GDM1 (cell line): ENCODE measurements at regions not wholly inside any gene's neighbourhood (a gene's known extent, or its start where the extent isn't known, plus 50 kb on each side); places are given as distances from the start of the nearest gene placed in this dataset.
A peak's percentile ranks its signal among the peaks of the same experiment; 100 is the strongest.

ENCODE experiments used
- DNase-seq: peaks from one replicate; lab custom pipeline; 2025; lab: John Stamatoyannopoulos, UW

DNA sequence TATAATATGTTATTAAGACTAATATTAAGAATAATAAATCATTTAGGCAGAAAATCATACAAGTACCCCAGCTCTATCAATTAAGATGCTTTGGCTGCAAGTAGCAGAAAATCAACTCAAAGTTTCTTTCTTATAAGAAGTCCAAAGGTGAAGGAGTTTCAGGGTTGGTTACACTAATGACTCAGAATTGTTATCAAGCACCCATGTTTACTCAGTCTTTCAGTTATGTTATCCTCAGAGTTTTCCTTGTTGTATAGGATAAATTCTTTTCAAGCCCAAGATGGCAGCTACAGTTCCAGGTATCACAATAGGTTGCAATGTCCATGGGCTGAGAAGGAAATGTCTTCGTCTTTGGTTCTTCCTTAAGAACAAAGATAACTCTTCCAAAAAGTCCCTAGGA, 163.6 kb downstream of the TNFSF18 start:
- DNase-seq = no peak

DNA sequence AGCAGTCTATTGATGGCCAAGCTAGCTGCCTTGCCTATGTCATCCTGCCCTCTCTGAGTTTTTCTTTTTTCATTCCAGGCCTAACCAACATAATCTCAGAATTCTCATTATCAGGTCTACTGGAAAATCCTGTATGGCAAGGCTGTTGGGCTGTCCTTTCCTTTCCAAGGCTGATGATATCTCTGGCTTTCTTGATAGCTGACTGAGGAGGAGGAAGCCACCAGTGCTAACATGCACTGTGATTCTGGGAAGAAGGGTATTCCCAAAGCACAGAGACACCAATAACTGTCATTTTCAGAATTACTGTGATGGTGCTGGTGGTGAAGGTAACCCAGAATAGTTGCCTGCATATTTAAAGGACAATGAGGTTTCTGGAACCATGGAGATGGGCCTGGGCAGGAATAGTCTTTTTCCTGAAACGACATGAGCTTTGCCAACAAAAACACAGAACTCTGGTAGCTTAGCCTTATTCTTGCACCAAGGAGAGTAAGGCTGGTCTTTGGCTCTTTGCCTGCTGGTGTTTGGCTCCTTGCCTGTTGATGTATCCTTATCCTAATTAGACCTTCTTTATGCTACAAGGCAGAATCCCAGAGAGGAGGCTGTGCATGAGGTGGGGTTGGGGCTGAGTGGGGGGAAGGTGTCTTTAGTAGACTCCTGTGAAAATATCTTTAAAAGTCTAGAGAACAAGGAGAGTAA, 157.4 kb downstream of the TNFSF18 start:
- no peak for DNase-seq

DNA sequence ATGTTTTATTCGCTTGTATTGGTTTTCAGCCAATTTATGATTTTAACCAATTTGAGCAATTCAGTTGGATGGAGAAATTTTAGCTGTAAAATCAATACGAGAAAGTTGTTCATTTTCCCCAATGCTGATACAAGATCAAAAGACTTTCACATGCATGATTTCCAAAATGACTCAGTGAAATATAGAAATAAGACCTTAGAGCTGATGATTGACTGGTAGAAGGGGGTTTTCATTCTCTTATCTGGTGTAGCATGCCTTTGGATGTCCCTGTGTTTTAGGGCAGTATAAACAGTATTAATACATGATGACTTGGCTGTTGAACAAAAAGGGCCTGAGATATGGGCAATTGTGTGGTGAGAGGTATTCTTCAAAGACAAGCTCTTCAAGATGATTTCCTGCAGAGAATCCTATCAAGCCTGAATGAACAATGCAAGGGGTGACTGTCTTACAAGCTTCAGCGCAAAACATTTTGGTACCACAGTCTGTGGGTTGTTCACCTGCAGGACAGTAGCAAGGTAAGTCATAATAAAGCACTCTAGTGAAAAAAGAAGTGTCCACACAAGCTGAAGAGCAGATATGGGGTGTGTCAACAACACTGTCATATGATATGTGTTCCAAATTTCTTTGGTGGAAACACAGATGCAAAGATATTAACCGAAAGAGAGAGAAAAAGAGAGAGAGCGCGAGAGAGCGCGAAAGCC, 156.2 kb downstream of the TNFSF18 start:
- no peak for DNase-seq

DNA sequence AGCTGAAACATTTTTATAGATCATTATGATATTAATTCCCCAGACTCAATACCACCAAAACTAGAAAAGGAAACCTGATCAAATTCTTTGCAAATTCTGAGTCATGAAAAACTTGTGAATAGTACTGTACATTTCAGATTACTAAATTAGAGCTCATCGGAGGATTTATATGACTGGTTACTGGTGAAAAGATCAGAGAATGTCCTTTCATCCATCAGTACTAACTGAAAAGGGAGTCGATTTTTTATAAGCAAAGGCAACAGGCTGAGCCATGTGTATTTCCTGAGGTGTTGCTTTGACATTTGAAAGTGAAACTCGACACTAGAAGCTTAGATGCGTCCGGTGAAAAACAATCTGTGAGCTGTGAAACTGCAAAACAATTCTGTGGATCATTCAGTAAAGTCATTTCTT, 155.7 kb downstream of the TNFSF18 start:
- no peak for DNase-seq

DNA sequence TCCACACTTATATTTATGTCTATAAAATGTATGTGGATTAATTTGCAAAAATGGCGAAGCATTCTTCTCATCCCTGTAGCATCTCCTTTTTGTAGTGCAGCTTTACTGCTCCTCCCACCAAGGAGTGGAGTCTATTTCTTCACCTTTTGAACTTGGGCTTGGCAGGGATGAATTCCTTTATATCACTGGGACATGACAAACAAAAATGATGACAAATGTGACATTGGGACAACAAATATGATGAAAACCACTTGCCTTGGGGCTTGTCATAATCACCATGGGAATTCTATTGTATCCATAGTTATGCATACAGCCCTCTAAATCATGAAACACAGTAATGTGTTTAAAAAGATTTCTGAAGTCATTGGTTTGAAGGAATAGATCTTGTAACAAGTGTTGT, 155.0 kb downstream of the TNFSF18 start:
- no peak for DNase-seq

DNA sequence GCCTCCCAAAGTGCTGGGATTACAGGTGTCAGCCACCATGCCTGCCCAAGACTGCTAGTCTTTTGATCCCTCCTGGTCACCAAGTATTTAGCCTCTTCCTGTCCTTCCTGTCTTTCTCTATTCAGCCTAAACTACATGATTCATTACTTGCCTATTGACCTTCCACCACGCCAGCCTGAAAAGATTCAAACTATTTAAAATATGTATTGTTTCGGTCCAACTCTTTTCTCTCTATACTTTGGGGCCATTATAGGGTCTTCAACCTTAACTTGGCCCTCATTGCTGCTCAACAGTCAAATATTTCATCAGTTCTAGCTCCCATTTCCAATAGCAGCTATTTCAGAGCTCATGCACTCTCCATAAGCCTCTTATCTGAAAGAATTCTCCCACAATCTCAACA, 153.0 kb downstream of the TNFSF18 start:
- no peak for DNase-seq

DNA sequence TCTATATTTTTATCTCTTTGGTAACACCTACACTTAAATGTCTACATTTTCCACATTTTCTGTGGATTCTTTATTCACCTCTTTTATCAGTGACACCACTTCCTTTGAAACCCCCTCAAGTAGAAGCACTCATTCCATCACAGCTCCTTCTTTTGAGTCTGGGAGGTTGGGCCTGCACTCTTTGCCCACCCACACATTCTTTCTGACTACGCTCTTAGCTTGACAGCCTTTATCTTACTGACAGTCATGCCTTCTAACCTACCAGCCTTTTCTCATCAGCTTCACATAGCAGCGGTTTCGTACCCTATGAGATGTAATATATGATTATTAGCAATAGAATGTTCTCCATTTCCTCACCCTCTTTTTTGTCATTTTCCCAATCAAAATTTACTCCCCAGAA, 151.9 kb downstream of the TNFSF18 start:
- no peak for DNase-seq

DNA sequence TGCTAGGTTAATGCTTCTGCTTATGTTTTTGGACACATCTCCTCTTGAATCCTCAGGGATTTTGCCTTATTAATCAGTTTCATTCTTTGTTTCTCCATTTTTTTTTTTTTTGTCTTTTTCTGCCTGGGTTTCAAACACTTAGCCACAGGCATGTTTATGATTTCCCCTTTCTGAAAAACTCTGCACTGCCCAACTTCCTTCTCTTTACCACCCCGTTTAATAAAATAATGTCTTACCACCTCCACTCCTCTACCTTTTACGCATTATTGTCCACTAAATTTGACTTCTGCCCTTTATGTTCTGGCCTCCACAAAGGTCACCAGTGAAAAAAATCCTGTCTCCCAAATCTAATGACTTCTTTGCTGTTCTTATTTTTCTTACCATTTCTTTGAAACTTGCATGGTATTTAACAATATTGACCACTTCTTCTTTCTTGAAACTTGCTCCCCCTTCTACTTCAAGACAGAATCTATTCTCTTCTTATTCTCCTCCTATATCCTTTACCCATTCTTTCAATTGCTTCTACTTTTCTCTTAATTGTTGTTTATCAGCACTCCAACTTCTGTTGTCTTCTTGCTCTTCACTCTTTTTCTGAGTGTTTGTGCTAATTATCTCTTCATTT, 150.3 kb downstream of the TNFSF18 start:
- no peak for DNase-seq

DNA sequence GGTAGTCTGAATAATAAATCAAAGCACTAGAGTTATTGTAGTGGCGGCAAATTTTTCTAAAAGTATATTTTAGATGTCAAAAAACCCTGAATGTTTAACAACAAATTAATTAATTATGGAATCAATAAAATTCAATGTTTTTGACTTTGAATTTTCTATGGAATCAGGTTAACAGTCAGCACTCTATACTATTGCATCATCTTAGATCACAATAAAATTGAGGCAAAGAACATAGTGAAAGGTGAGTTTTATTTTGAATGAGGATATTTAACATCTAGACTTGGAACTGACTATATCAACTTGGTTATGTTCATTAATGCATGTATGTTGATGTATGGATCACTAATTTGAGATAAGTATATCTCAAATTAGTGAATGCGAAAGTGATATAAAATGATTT, 148.5 kb downstream of the TNFSF18 start:
- DNase-seq = no peak

DNA sequence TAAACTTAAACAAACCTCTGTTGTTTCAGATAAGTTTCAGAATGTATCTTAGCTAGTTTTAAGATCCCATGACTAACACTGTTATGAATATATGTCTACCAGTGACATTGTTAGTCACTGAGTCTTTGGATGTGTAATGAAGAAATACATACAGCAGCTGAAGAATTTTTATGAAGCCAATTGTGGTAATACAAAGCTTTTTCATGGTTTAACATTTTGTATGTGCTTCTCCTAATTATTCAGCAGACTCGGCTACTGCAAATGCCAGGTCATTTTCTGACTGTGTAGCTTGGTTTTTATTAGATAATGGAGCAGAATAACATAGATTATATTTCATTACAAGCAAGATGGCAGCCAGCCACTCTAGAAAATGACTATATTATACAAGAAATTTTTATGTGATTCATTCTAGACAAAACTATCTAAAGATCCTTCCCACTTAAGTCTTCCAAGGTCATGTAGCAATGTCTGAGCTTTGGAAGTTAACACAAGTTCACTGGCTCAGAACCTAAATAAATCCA, 147.8 kb downstream of the TNFSF18 start:
- no peak for DNase-seq

DNA sequence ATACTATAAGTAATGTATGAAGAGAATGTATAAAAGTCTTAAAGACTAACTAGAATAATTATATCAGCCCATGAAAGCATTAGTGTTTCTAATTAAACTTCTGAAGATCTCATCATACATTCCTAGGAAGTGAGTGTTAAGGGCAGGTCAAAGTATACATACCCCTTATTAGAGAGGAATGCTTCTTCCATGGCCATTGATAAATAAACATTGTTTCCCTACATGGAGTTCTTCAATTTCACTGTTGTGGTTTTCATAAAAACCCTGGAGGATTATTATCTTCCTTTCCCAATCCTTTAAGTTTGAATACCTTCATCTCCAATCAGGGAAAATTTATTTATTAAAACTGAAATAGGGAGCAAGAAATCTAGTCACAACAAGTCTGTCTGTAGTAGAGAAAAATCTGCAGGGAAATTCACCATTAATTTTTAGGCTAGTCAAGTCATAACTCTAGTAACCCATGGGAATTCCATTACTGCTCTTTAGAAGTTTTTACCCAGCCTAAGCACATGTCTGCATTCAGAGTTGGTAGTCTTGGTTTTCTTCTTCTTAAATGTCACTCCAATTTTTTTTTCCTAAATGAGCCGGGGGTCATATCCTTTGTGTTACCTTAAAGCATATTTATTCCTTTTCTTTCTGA, 147.0 kb downstream of the TNFSF18 start:
- DNase-seq = no peak

DNA sequence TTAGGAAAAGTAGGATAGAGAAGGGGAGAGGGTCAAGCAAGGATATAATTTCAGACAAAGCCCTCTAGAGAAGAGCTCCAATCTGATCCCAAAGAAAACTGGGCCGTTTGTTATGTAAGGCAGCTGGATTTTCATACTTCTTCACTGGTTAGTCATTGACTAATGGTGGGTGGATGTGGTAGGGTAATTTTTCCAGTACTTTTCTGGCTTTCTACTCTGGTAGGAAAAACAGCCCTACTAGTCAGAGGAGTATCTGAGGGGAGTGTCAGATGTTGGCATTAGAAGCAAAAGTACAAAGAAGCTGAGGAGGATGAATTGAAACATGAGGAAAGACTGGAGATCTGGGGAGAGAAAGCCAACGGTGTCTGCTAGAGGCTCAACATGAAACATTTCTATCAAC, 145.3 kb downstream of the TNFSF18 start:
- no peak for DNase-seq

DNA sequence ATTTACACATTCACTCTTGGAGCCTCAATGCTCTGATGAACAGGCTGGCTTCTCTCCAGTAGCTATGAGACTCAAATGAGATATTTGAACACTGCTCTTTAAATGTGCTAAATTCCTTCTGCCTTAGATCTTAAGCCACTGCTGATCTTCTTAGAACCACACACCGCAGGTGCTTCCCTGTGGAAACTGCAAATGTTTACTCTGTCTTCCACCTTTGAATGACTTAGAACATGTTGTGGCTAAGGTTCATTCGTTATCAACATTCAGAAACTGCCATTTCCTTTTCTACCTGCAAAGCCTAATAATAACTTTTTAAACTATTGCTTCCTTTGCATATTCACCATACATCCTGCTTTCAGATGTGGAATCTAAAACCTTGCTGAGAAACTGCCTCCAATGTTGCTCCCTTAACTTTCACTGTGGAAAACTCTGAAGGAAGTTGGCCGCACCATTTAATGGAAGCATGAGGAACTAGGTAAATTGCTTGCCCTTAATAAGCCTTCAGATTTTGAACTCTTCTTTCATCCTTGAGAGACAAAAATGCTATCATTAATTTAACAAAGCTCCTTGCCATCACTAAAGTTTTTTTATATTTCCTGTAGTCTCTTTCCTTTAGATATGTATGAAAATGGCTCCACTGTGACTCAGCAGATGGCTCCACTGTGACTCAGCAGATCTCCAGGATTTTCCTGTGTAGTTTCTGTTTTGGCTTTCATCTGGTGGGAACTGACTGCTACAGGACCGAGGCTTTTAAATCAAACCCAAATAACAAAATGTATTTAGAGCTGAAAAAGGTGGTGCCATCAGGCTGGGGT, 143.8 kb downstream of the TNFSF18 start:
- DNase-seq = peak; percentile 58

DNA sequence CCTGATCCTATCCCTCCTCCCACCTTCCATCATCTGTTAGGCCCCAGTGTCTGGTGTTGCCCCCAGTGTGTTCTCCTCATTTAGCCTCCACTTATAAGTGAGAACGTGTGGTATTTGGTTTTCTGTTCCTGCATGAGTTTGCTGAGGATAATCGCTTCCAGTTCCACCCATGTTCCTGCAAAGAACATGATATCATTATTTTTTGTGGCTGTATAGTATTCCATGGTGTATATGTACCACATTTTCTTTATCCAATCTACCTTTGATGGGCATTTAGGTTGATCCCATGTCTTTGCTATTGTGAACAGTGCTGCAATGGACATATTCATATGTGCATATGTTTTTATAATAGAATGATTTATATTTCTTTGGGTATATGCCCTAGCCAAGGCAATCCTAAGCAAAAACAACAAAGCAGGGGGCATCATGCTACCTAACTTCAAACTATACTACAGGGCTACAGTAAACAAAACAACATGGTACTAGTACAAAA, 142.9 kb downstream of the TNFSF18 start:
- DNase-seq = no peak

DNA sequence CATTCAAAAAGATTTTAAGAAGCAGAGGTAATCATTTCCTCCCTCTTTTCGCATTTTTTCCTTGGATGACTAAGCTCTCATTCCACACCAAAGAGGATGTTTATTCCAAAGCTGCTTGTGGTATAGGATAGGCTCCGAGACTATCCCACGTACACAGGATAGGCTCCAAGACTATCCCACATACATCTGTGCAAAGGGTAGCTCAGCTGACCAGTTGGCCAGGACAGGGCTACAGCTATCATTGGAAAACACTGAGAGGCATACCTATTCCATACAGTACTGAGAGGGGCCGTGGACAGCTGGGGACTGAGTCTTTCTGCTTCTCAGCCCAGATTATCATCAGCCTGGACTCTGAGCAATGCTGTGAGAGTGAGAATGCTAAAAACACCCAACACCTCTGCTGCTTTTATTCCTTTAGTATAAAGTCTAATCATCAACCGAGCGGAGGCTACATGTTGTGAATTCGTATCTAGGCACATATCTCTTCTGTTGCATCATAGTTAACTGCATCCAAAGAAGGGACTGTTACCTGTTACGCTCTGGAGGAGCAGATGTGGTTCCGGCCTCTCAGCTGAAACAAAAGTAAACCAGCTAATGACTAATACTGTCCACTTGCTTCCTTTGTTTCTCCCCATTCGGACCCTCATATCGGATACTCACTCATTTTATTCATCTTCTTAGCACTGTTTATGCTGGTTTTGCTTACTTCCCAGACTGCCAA, 141.0 kb downstream of the TNFSF18 start:
- no peak for DNase-seq

DNA sequence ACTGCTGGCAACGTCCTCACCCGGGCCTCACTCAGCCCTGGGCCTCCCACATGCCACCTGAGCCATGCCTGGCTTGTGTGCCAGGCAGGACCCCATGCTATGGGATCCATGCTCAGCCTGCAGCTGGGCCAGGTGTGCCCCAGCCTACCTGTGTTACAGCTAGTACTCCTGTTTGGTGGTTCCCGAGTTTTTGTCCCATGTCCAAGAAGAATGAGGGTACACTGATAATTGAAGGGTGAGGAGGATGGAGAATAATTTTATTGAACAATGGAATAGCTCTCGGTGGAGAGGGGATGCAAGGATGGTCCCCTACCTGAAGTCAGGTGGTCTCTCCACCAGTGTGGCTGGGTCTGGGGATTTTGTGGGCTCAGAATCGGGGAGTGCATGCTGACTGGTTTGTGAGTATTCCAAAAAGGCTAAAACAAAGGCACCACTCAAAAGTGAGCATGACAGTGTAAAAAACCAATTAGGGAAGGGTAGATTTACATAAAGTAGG, 137.9 kb downstream of the TNFSF18 start:
- no peak for DNase-seq

DNA sequence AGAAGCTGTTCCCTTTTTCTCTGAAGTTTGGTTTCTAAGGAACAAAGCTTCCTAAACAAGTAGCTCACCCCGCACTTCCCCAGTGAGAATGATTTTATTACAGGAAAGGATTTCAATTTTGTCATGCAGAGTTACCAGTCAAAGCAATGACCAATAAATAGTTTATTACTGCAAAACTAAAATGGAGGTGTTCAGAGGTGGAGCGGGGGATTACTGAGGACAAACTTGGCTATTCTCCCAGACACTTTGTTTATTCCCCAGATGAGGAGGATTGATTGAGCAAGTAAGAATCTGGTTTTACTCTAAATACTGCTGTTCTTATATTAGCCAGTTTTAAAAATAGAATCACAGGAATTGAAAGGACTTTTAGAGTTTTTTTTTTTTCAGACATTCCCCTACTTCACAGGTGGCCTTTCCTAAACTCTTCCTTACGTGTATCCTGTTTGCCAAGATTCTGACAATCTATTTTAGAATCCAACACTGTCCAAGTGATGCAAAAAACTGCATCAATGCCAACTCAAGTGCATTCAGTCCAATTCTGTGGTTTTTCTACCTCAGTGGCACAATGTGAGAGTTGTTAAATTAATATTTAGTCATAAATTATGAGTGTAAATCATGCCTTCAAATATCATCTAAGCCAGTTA, 136.1 kb downstream of the TNFSF18 start:
- no peak for DNase-seq

DNA sequence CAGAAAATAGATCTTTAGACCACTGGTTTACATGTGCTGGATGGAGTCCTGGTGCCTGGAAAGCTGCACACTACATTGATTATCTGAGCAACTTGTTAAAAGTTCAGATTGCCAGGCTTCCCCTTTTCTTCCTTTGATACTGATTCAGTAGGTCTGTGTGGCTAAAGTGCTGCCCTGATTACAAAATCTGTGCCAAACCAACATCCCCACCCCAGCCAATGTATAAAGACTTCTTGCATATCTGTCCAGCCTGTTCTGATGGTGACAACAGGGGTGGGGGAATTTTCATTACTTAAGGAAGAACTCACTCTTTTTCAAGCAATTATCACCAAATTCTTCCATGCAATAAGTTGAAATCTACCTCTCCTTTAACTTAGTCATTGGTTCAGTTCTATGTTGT, 135.5 kb downstream of the TNFSF18 start:
- no peak for DNase-seq

DNA sequence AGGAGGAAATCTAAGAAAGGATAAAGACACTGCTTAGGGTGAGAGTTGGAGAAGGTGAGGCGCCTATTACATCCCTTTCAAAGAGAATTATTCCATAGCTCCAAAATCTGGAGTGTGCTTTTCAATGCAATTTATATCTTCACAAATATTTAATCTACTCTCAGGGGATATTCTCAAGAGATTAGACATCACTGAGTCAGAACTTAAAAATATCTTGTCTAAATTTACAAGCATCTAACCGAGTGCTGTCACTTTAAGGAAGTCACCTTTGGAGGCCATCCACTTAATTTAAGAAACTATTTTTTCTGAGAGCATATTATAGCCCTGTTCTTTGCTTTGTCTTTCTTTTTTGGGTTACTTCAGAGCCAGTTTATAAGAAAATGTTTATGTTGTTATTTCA, 134.6 kb downstream of the TNFSF18 start:
- DNase-seq = no peak

DNA sequence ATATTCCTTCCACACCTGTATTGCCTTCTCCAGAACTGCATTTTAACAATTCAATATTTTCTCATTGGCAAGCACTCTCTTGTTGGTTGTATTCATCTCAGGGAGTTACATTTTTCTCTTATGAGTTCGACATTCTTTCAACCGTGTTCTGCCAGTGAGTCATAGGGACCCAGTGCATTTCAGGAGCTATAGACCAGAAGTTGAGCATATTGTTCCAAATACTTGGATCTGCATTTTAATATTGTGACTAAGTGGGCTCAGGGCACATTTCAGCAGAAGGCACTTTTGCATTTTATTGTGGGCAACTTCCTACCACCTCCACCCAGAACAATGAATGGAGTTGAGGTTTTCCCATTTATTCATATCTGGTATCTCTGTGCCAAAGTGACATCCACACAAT, 132.8 kb downstream of the TNFSF18 start:
- DNase-seq = no peak
